MM.1S (cell line): ENCODE measurements at regions not wholly inside any gene's neighbourhood (a gene's known extent, or its start where the extent isn't known, plus 50 kb on each side); places are given as distances from the start of the nearest gene placed in this dataset.

ENCODE experiments used
- DNase-seq: peaks from one replicate; pipeline ENCODE4 v3.0.0-alpha.2; 2015
- H2AFZ ChIP-seq: fragments of 300-600 bp; sonication (generic); 2 replicates; pipeline ENCODE4 v1.6.0; 2016; ENCODE audit warnings: antibody characterized with exemption, low read length
- H3F3A ChIP-seq: fragments of 300-600 bp; sonication (generic); 2 replicates; pipeline ENCODE4 v1.6.1; 2016; ENCODE audit warnings: mild to moderate bottlenecking, antibody characterized with exemption, low read length, moderate library complexity, mixed read lengths; ENCODE audit not compliant: insufficient read depth
- H3K27ac ChIP-seq: fragments of 300-600 bp; sonication (generic); 2 replicates; pipeline ENCODE4 v1.5.1; 2016; ENCODE audit warnings: mild to moderate bottlenecking, low read length
- H3K27me3 ChIP-seq: fragments of 300-600 bp; sonication (generic); replicated peaks from 2 replicates; pipeline ENCODE4 v1.6.0; 2016; ENCODE audit warnings: low read length; ENCODE audit not compliant: insufficient read depth
- H3K36me3 ChIP-seq: fragments of 300-600 bp; sonication (generic); replicated peaks from 2 replicates; pipeline ENCODE4 v1.6.1; 2016; ENCODE audit warnings: mild to moderate bottlenecking, low read length, mixed read lengths; ENCODE audit not compliant: insufficient read depth
- H3K4me1 ChIP-seq: fragments of 300-600 bp; sonication (generic); 2 replicates; pipeline ENCODE4 v1.6.1; 2016; ENCODE audit warnings: low read length, mixed read lengths
- H3K4me2 ChIP-seq: fragments of 300-600 bp; sonication (generic); 2 replicates; pipeline ENCODE4 v1.6.0; 2016; ENCODE audit warnings: low read depth, low read length
- H3K4me3 ChIP-seq: fragments of 300-600 bp; sonication (generic); 2 replicates; pipeline ENCODE4 v1.5.1; 2016; ENCODE audit warnings: low read length, mixed read lengths
- H3K79me2 ChIP-seq: fragments of 300-600 bp; sonication (generic); 2 replicates; pipeline ENCODE4 v1.6.1; 2016; ENCODE audit warnings: mixed run types, low read length, mixed read lengths
- H3K9ac ChIP-seq: fragments of 300-600 bp; sonication (generic); 2 replicates; pipeline ENCODE4 v1.6.1; 2016; ENCODE audit warnings: low read length, mixed read lengths
- H3K9me2 ChIP-seq: fragments of 300-600 bp; sonication (generic); replicated peaks from 2 replicates; pipeline ENCODE4 v1.6.1; 2016; ENCODE audit warnings: mild to moderate bottlenecking, low read length, mixed read lengths; ENCODE audit not compliant: insufficient read depth
- H3K9me3 ChIP-seq: fragments of 300-600 bp; sonication (generic); replicated peaks from 2 replicates; pipeline ENCODE4 v1.6.1; 2016; ENCODE audit warnings: mild to moderate bottlenecking, low read length, mixed read lengths; ENCODE audit not compliant: insufficient read depth
- H4K20me1 ChIP-seq: fragments of 300-600 bp; sonication (generic); 2 replicates; pipeline ENCODE4 v1.6.1; 2016; ENCODE audit warnings: mild to moderate bottlenecking, low read length, moderate library complexity, mixed read lengths; ENCODE audit not compliant: insufficient read depth
- EZH2 ChIP-seq: fragments of 300-600 bp; sonication (generic); optimal IDR thresholded peaks from 2 replicates; pipeline ENCODE3; 2017; ENCODE audit warnings: low read depth, mild to moderate bottlenecking, antibody characterized with exemption, low read length, mixed read lengths
- EZH2phosphoT487 ChIP-seq: fragments of 300-600 bp; sonication (generic); IDR thresholded peaks from 2 replicates; pipeline ENCODE4 v1.6.1; 2018; ENCODE audit warnings: antibody characterized with exemption, low read length
- TF ChIP-seq, protein P1 (sequence below): fragments of 300-600 bp; sonication (generic); IDR thresholded peaks from 2 replicates; pipeline ENCODE4 v1.5.1; 2016; ENCODE audit warnings: antibody characterized with exemption, low read length, mixed read lengths

DNA sequence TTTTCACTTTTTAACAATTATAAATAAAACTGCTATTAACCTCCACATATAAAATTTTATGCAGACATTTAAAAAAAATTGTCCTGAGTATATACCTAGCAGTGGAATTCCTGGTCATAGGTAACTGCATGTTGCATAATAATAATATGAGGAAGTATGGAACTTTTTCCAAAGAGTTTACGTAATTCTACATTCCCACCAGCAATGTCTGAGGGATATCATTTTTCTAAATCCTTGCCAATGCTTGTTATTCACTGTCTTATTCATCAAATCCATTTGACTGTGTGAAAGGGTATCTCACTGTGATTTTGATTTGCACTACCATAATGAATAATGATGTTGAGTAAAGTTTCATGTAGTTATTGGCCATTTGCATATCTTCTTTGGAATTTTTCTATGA is 393.8 kb downstream of the LRFN5 start:
- no peaks in the 10 kb centered on the region for H3K79me2 ChIP-seq
- no peak for DNase-seq
- TF ChIP-seq, protein P1, sequence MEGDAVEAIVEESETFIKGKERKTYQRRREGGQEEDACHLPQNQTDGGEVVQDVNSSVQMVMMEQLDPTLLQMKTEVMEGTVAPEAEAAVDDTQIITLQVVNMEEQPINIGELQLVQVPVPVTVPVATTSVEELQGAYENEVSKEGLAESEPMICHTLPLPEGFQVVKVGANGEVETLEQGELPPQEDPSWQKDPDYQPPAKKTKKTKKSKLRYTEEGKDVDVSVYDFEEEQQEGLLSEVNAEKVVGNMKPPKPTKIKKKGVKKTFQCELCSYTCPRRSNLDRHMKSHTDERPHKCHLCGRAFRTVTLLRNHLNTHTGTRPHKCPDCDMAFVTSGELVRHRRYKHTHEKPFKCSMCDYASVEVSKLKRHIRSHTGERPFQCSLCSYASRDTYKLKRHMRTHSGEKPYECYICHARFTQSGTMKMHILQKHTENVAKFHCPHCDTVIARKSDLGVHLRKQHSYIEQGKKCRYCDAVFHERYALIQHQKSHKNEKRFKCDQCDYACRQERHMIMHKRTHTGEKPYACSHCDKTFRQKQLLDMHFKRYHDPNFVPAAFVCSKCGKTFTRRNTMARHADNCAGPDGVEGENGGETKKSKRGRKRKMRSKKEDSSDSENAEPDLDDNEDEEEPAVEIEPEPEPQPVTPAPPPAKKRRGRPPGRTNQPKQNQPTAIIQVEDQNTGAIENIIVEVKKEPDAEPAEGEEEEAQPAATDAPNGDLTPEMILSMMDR: no peak
- TF ChIP-seq EZH2 (no peak), EZH2phosphoT487 (no peak)
- no peak overlapping the region for H3K4me3 ChIP-seq
- no peaks in the 10 kb centered on the region for H3K9me2 ChIP-seq
- H3K27ac ChIP-seq: no peak overlapping the region
- no peaks in the 10 kb centered on the region for H3K36me3 ChIP-seq
- H3K4me2 ChIP-seq: no peak overlapping the region
- no peak overlapping the region for H3K9ac ChIP-seq
- no peaks in the 10 kb centered on the region for H3K27me3 ChIP-seq
- no peaks in the 10 kb centered on the region for H3K9me3 ChIP-seq
- H2AFZ ChIP-seq: no peak overlapping the region
- H3F3A ChIP-seq: no peaks in the 10 kb centered on the region
- no peaks in the 10 kb centered on the region for H4K20me1 ChIP-seq
- no peaks in the 10 kb centered on the region for H3K4me1 ChIP-seq

GRCh38 chr14:41993687-41994086 is 387.0 kb downstream of the LRFN5 start:
- Histone ChIP-seq H3K4me1 (no peaks in the 10 kb centered on the region), H3K36me3 (no peaks in the 10 kb centered on the region), H3K9ac (no peak overlapping the region), H3K4me3 (no peak overlapping the region), H3F3A (no peaks in the 10 kb centered on the region), H3K9me2 (no peaks in the 10 kb centered on the region), H3K4me2 (no peak overlapping the region), H4K20me1 (no peaks in the 10 kb centered on the region), H3K27me3 (no peaks in the 10 kb centered on the region), H3K79me2 (no peaks in the 10 kb centered on the region), H3K9me3 (no peaks in the 10 kb centered on the region), H3K27ac (no peak overlapping the region), H2AFZ (no peak overlapping the region)
- TF ChIP-seq EZH2phosphoT487 (no peak), EZH2 (no peak)
- TF ChIP-seq, protein P1: no peak
- no peak for DNase-seq

- Histone ChIP-seq H3K36me3 (no peaks in the 10 kb centered on the region), H4K20me1 (no peaks in the 10 kb centered on the region), H3K4me1 (no peaks in the 10 kb centered on the region), H3F3A (no peaks in the 10 kb centered on the region), H3K9me2 (no peaks in the 10 kb centered on the region), H3K27me3 (no peaks in the 10 kb centered on the region), H2AFZ (no peak overlapping the region), H3K9ac (no peak overlapping the region), H3K4me2 (no peak overlapping the region), H3K27ac (no peak overlapping the region), H3K9me3 (no peaks in the 10 kb centered on the region), H3K79me2 (no peaks in the 10 kb centered on the region), H3K4me3 (no peak overlapping the region)
- no peak for DNase-seq
- TF ChIP-seq EZH2 (no peak), EZH2phosphoT487 (no peak)
- TF ChIP-seq, protein P1: no peak
Observed at GRCh38 chr14:41986700-41987099, 380.0 kb downstream of the LRFN5 start.
